ENCODE measurements at regions not wholly inside any gene's neighbourhood (a gene's known extent, or its start where the extent isn't known, plus 50 kb on each side); places are given as distances from the start of the nearest gene placed in this dataset.

DNA sequence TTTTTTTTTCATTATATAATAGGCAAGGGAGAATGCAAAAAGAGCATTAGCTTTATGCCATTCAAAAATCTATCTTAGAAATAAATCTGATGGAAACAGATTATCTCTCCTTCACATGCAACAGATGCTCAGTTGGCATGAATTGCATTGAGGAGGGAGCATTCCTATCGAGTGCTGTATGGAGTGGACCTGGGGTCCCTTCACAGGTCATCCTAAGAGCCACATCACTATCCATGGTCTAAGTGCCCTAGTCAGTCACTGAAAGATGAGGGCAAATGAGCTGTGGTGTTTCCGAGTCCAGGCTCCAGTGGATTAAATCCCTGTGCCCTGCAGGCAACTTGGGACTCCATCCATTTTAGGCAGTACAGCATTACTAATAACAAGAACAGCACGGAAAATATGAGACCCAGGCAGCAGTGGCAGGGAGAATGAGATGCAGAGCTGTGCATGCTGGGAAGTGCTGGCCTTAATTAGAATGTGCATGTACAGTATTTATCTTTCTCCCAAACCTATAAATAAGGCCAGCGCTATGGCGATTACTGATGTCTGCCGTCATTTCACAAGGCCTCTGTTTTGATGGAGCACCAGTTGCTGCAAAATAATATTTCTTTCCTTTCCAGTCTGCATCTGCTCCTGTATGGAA, 512.3 kb upstream of the PLXNA2 start:
- H3K4me2 ChIP-seq (replicated peaks; ENCODE audit: extremely low read depth, low read length, poor library complexity, severe bottlenecking) = no peak overlapping the region
- no peaks in the 10 kb centered on the region for H4K20me1 ChIP-seq (ENCODE audit: insufficient read depth, low read length)
- no peaks in the 10 kb centered on the region for H3K36me3 Mint-ChIP-seq
- peaks cover 0 to 5% (median 0%) of the 10 kb centered on the region in 7 donors for H3K9me3 Mint-ChIP-seq
- no peaks in the 10 kb centered on the region for H3K27me3 ChIP-seq (ENCODE audit: control insufficient read depth in 2 of 2, insufficient read depth in 2 of 2, low read length in 2 of 2)
- DNase-seq = no peak
- peaks cover 1 to 2% (median 2%) of the 10 kb centered on the region in 3 donors for H3K27me3 Mint-ChIP-seq (ENCODE audit: low read depth in 3 of 3)
- WGBS (ENCODE audit: insufficient coverage) = 96% methylated on average over 4 of the region's 6 CpGs
- no peaks in the 10 kb centered on the region for H3K9me3 ChIP-seq (replicated peaks in 1 of 2; ENCODE audit: control insufficient read depth in 1 of 2, insufficient read depth in 1 of 2, low read length in 2 of 2)
- no peak overlapping the region for H3K27ac Mint-ChIP-seq
- H3K36me3 ChIP-seq (replicated peaks in 1 of 2; ENCODE audit: control insufficient read depth in 1 of 2, insufficient read depth in 2 of 2, low read length in 2 of 2) = no peaks in the 10 kb centered on the region
- intact Hi-C loops (cut with micrococcal nuclease) = no loop called here
- no peak overlapping the region for H2AFZ ChIP-seq (ENCODE audit: insufficient read depth, low read depth, low read length, poor library complexity, severe bottlenecking)
- H3K4me1 ChIP-seq (ENCODE audit: control insufficient read depth in 1 of 2, insufficient read depth in 2 of 2, low read length in 2 of 2) = no peaks in the 10 kb centered on the region
- H3K4me1 Mint-ChIP-seq = peaks cover 2% of the 10 kb centered on the region
- no peak overlapping the region for H3K4me3 Mint-ChIP-seq
- H3K27ac ChIP-seq (ENCODE audit: low read depth in 1 of 2, low read length in 2 of 2) = no peak overlapping the region
- no peak overlapping the region for H3K9ac ChIP-seq (ENCODE audit: insufficient read depth, low read length, poor library complexity, severe bottlenecking)
- H3K4me3 ChIP-seq (replicated peaks in 1 of 3; ENCODE audit: low read depth in 2 of 3, low read length in 3 of 3) = no peak overlapping the region
- no peaks in the 10 kb centered on the region for H3K79me2 ChIP-seq (ENCODE audit: insufficient read depth, low read length)
- TF ChIP-seq, protein P1, sequence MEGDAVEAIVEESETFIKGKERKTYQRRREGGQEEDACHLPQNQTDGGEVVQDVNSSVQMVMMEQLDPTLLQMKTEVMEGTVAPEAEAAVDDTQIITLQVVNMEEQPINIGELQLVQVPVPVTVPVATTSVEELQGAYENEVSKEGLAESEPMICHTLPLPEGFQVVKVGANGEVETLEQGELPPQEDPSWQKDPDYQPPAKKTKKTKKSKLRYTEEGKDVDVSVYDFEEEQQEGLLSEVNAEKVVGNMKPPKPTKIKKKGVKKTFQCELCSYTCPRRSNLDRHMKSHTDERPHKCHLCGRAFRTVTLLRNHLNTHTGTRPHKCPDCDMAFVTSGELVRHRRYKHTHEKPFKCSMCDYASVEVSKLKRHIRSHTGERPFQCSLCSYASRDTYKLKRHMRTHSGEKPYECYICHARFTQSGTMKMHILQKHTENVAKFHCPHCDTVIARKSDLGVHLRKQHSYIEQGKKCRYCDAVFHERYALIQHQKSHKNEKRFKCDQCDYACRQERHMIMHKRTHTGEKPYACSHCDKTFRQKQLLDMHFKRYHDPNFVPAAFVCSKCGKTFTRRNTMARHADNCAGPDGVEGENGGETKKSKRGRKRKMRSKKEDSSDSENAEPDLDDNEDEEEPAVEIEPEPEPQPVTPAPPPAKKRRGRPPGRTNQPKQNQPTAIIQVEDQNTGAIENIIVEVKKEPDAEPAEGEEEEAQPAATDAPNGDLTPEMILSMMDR (IDR thresholded peaks at IDR 0.05) = no peak

DNA sequence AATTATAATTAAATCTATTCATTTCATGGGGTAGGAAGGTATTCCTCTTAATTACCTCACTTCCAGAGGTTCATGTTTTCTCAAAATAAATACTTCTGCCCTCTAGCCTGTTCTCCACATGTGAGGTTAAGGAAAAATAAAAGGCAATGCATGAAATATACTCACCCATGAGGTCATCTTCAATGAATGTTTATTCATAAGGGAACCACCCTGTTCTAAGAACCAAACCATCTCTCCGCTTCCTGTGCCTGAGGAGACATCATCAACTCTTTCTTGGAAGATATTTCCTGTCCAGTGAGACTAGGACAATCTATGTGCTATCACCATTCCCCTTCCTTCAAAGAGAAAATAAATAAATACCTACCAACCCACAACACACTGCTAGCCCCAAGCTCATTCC, 513.7 kb upstream of the PLXNA2 start:
- intact Hi-C loops (cut with micrococcal nuclease) = no loop called here
- Mint-ChIP-seq H3K27me3 (ENCODE audit: low read depth in 3 of 3) (peaks cover 1 to 2% (median 2%) of the 10 kb centered on the region in 3 donors), H3K4me1 (peaks cover 6% of the 10 kb centered on the region)

More for the DNA sequence above, 513.7 kb upstream of the PLXNA2 start:
- no peak for DNase-seq
- H3K36me3 ChIP-seq (replicated peaks in 1 of 2; ENCODE audit: control insufficient read depth in 1 of 2, insufficient read depth in 2 of 2, low read length in 2 of 2) = no peaks in the 10 kb centered on the region
- Mint-ChIP-seq H3K4me3 (no peak overlapping the region), H3K9me3 (peaks cover 0 to 5% (median 0%) of the 10 kb centered on the region in 7 donors), H3K27ac (no peak overlapping the region), H3K36me3 (no peaks in the 10 kb centered on the region)
- H3K79me2 ChIP-seq (ENCODE audit: insufficient read depth, low read length) = no peaks in the 10 kb centered on the region
- no peak overlapping the region for H3K27ac ChIP-seq (ENCODE audit: low read depth in 1 of 2, low read length in 2 of 2)
- H4K20me1 ChIP-seq (ENCODE audit: insufficient read depth, low read length) = no peaks in the 10 kb centered on the region
- TF ChIP-seq, protein P1 (IDR thresholded peaks at IDR 0.05) = no peak
- no peak overlapping the region for H3K4me3 ChIP-seq (replicated peaks in 1 of 3; ENCODE audit: low read depth in 2 of 3, low read length in 3 of 3)
- no peaks in the 10 kb centered on the region for H3K9me3 ChIP-seq (replicated peaks in 1 of 2; ENCODE audit: control insufficient read depth in 1 of 2, insufficient read depth in 1 of 2, low read length in 2 of 2)
- H3K9ac ChIP-seq (ENCODE audit: insufficient read depth, low read length, poor library complexity, severe bottlenecking) = no peak overlapping the region
- 100% methylated on average over 1 of the region's 1 CpG for WGBS (ENCODE audit: insufficient coverage)
- H3K4me1 ChIP-seq (ENCODE audit: control insufficient read depth in 1 of 2, insufficient read depth in 2 of 2, low read length in 2 of 2) = no peaks in the 10 kb centered on the region
- no peak overlapping the region for H3K4me2 ChIP-seq (replicated peaks; ENCODE audit: extremely low read depth, low read length, poor library complexity, severe bottlenecking)
- no peaks in the 10 kb centered on the region for H3K27me3 ChIP-seq (ENCODE audit: control insufficient read depth in 2 of 2, insufficient read depth in 2 of 2, low read length in 2 of 2)
- H2AFZ ChIP-seq (ENCODE audit: insufficient read depth, low read depth, low read length, poor library complexity, severe bottlenecking) = no peak overlapping the region
